Motor neuron (in vitro differentiated cells): ENCODE measurements at regions not wholly inside any gene's neighbourhood (a gene's known extent, or its start where the extent isn't known, plus 50 kb on each side); places are given as distances from the start of the nearest gene placed in this dataset.
A peak's percentile ranks its signal among the peaks of the same experiment; 100 is the strongest.

Experiments used
- ATAC-seq, 8 experiments: fragments of 200-7000 bp; cut with Tn5 transposase; replicated peaks in 6 of 8; 2 replicates each; pipeline ENCODE4 v1.8.0; 2021; ENCODE audit warnings: mild to moderate bottlenecking in 8 of 8, moderate library complexity in 8 of 8
- H3K27ac ChIP-seq, 2 donors: fragments of 250-450 bp; sonication (Bioruptor Pico); 2 replicates each; pipeline ENCODE4 v1.9.0; 2021; ENCODE audit warnings: antibody characterized with exemption in 2 of 2, mild to moderate bottlenecking in 2 of 2, moderate library complexity in 1 of 2
- H3K4me1 ChIP-seq, 2 donors: fragments of 250-450 bp; sonication (Bioruptor Pico); replicated peaks in 1 of 2; 2 replicates each; pipeline ENCODE4 v1.6.1; 2021; ENCODE audit warnings: antibody characterized with exemption in 2 of 2, mild to moderate bottlenecking in 2 of 2, moderate library complexity in 1 of 2
- H3K4me3 ChIP-seq, 5 donors: fragments of 250-450 bp; sonication (Bioruptor Pico); 2 replicates each; pipeline ENCODE4 v1.9.0; 2021; ENCODE audit warnings: antibody characterized with exemption in 5 of 5, mild to moderate bottlenecking in 5 of 5, moderate library complexity in 4 of 5
- WGBS, 10 experiments: fragments of 450-650 bp; shearing (Covaris generic); methylation state at CpG; one replicate each; pipeline ENCODE4 v1.0.0; 2022; 5-methylcytosine and 5-hydroxymethylcytosine counted together
- in situ Hi-C, 9 experiments: fragments of 400-800 bp; cut with MboI; loops; one replicate each; pipeline ENCODE4 v1.15.0; 2021; ENCODE audit warnings: low sequenced_read_pairs in 9 of 9, low pct_unique_long_range_greater_than_20kb in 2 of 9; ENCODE audit not compliant: unreplicated experiment in 9 of 9

DNA sequence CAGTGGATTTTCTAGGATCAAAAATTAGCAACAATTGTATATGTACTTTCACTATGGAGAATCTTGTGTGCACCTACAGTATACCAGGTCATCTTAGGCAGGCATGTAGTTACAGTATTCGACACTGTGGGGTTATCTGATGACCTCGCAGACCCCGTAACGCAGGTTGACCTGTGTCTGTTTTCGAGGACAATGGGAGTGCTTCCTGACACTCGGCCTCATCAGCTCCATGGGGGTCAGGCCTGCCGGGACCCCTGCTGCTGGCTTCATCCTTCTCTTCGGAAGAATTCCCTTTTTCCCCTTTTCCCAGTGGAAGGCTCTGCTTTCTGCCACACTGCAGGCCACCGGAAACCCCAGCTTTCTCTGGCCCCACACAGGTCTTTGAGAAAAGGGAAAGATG, 102.8 kb upstream of the TMEM18 start:
- ATAC-seq: no peak
- in situ Hi-C loops: no loop called here
- Histone ChIP-seq H3K27ac (no peak overlapping the region), H3K4me3 (no peak overlapping the region), H3K4me1 (peaks cover 5 to 12% of the 10 kb centered on the region in 2 donors)
- 35 to 96% (median 73%) methylated on average over 1 to 8 of the region's 9 CpGs; no CpG with 5 or more reads in 2 of the 10 experiments for WGBS, 10 experiments

DNA sequence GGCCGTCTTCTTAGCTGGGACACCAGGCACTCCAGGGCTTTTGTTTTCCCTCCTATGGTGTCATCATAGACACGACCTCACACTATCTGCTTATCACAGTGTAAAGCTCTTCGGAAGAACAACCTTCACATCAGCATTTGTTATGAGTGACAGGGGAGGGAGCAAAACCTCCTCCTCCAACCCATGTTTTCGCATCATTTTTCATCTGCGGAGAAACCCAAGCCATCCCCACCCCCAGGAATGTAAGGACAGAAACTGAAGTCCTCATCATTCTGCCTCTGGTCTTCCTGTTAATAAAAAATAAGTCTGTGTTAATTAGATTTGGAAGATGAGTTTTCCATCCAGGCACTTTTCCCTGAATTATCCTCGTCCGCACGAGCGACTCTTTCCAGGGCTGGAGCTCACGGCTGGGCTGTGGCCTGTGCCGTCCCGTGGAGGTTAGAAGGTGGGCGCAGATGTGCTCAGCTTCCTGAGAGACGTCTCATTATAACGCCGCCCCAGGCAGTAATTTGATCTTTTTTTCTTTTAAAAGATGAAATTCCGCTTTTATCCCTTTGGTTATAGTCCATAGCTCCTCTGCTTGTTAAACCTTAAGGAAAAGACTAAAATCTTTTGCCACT, 101.6 kb upstream of the TMEM18 start:
- Histone ChIP-seq H3K4me1 (peaks cover 5 to 17% of the 10 kb centered on the region in 2 donors), H3K27ac (peak overlapping the region in 1 of 2 donors; percentile 9), H3K4me3 (no peak overlapping the region)
- in situ Hi-C loops: no loop called here
- 33 to 89% (median 77%) methylated on average over 3 to 17 of the region's 17 CpGs; no CpG with 5 or more reads in 2 of the 10 experiments for WGBS, 10 experiments
- peak in 4 of 8 experiments; percentile 32 to 56 (median 42) for ATAC-seq

DNA sequence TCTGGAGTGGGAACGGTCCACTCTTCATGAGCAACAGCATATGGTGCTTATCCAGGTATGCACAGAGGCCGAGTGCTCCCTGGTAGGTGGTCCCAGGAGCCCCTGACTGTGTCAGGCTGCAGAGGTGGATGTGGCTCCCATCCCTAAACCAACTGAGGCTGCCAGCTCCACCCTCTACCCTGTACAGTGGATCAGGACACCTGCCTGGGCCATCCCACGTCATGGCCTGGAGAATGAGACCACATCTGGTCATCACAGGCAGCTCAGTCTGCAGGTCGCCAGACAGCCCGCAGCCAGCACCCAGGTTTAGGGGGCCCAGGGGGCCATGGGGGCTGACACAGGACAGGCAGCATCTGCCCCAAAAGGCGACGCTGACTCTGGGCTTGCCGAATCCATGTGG, 100.3 kb upstream of the TMEM18 start:
- 40% methylated on average over 1 of the region's 8 CpGs; no CpG with 5 or more reads in 9 of the 10 experiments for WGBS, 10 experiments
- no peak for ATAC-seq
- no peak overlapping the region for H3K4me3 ChIP-seq
- no peak overlapping the region for H3K27ac ChIP-seq
- H3K4me1 ChIP-seq: peaks cover 5 to 17% of the 10 kb centered on the region in 2 donors
- in situ Hi-C loops: no loop called here

DNA sequence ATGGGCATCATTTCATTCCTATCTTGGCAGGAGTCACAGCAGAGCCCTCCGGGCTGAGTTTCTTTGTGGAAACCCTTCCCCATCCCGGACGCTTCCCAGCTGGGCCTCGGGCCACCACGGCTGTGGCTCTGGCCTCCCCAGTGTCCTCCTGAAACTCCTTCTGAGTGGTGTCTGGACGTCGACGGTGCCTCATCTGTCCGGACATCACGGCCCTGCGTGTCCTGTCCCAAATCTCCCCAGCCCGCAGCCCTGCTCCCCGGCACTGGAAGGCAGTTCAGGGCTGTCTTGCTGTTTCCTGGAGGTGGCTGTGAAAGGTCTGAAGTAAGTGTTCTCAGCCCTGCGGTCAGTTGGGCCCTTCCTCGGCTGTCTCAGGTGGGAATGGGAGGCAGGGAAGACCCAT, 99.8 kb upstream of the TMEM18 start:
- WGBS, 10 experiments: 49 to 94% (median 92%) methylated on average over 1 to 7 of the region's 15 CpGs; no CpG with 5 or more reads in 5 of the 10 experiments
- no peak overlapping the region for H3K4me3 ChIP-seq
- no peak for ATAC-seq
- H3K4me1 ChIP-seq: peaks cover 5 to 17% of the 10 kb centered on the region in 2 donors
- no peak overlapping the region for H3K27ac ChIP-seq
- in situ Hi-C loops: no loop called here

DNA sequence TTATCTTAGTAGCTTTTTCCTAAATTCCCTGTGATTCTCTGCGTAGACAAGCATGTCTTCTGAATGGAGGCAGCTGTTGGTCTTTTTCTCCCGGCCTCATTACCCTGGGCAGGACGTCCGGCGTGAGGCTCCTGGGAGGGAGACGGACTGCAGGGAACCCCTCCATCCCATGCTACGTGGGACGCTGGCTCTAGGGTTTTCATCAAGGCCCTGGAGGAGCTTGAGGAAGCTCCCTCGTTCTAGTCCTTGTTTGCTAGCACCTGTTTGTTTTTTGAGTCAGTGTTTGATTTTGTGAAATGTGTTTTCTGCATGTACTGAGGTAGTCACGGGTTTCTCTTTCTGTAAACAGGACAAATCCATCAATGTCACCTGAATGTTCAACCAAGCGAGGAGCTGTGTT, 99.3 kb upstream of the TMEM18 start:
- no peak overlapping the region for H3K27ac ChIP-seq
- peaks cover 5 to 17% of the 10 kb centered on the region in 2 donors for H3K4me1 ChIP-seq
- no peak for ATAC-seq
- 0 to 76% (median 59%) methylated on average over 1 to 10 of the region's 11 CpGs; no CpG with 5 or more reads in 2 of the 10 experiments for WGBS, 10 experiments
- H3K4me3 ChIP-seq: no peak overlapping the region
- in situ Hi-C loops: no loop called here

DNA sequence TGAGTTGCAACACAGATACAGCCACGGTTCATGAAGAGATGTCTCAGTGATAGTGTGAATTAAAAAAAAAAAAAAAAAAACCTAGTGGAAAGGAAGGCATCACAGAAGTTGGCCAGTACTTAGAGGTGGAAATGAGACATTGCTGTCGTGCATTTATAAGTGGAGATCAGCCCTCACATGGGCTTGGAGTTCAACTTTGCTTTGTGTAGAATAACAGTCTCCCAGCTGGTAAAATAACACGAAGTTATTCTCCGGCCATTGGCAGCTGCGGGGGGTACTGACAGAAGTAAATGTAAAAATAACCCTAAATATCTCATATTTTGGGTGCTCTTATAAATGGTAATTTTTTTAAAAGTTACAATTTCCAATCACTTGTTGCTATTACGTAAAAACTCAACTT, 98.8 kb upstream of the TMEM18 start:
- H3K27ac ChIP-seq: no peak overlapping the region
- no peak overlapping the region for H3K4me3 ChIP-seq
- 0 to 87% (median 67%) methylated on average over 1 to 6 of the region's 6 CpGs; no CpG with 5 or more reads in 1 of the 10 experiments for WGBS, 10 experiments
- H3K4me1 ChIP-seq: peaks cover 5 to 17% of the 10 kb centered on the region in 2 donors
- no peak for ATAC-seq
- in situ Hi-C loops: no loop called here

DNA sequence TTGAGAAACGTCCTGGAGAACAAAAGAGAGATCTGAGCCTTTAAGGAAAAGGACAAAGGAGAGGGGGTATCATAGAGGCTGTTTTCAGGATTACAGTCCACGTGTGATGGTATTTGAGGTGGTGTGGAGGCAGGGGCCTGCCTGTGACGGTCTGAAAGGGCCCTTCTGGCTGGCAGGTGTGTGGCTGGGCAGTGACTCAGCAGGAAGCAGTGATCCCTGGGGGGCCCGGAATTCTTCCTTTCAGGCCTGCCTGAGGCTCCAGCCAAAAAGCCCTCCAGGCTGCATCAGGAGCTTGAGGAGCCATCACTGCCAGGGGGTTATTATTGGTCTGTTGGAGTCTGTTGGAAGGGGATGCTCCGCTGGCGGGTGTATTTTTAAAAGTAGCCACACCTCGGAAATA, 97.2 kb upstream of the TMEM18 start:
- peaks cover 5 to 15% of the 10 kb centered on the region in 2 donors for H3K4me1 ChIP-seq
- 0 to 82% (median 29%) methylated on average over 1 to 4 of the region's 7 CpGs; no CpG with 5 or more reads in 3 of the 10 experiments for WGBS, 10 experiments
- no peak for ATAC-seq

DNA sequence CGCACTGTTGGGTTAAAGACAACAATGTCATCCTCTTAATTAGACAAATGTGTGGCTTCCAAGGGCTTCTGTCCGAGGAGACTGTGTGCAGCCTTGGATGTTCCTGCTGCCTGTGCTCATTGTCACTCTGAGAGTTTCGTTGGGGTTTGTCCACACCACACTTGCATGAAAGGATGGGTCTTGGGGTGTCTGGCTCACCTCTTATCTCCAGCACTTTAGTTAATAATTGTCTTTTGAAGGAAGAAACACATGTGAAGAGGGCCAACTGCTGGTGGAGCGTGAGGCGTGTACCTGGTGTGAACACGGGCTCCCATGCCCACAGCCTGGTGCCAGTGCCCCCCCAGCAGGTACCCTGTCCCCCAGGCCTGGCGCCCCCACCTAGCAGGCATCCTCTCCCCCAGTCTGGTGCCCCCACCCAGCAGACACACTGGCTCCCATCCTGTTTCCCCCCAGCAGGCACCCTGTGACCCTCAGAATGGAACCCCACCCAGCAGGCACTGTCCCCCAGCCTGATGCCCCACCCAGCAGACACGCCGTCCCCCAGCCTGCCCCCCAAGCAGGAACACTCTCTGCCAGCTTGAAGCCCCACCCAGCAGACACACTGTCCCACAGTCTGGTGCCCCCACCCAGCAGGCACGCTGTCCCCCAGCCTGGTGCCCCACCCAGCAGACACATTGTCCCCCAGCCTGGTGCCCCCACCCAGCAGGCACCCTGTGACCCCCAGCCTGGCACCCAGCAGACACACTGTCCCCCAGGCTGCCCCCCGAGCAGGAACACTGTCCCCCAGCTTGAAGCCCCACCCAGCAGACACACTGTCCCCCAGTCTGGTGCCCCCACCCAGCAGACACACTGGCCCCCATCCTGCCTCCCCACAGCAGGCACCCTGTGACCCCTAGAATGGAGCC, 96.3 kb upstream of the TMEM18 start:
- no peak for ATAC-seq
- WGBS, 10 experiments: 0 to 100% (median 50%) methylated on average over 1 to 2 of the region's 11 CpGs; no CpG with 5 or more reads in 3 of the 10 experiments
- no peak overlapping the region for H3K4me3 ChIP-seq
- H3K4me1 ChIP-seq: peaks cover 1 to 6% of the 10 kb centered on the region in 2 donors
- in situ Hi-C loops: no loop called here
- no peak overlapping the region for H3K27ac ChIP-seq

More for the DNA sequence above, 97.2 kb upstream of the TMEM18 start:
- H3K4me3 ChIP-seq: no peak overlapping the region
- in situ Hi-C loops: no loop called here
- no peak overlapping the region for H3K27ac ChIP-seq

DNA sequence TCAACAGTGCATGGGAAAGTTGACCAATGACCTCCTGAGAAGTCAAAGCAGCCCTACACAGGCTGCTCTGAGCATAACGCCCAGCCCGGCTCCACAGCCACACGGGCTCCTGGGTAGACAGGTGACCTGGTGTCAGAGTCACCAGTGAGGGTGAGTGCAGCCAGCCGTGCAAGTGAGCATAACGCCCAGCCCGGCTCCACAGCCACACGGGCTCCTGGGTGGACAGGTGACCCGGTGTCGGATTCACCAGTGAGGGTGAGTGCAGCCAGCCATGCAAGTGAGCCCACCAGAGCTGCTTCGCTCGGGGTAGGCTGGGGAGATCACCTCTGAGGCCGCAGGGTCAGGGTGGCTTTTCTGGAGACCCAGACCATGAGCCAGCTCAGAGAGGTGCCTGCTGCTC, 94.3 kb upstream of the TMEM18 start:
- WGBS, 10 experiments: 92 to 100% methylated on average over 4 to 6 of the region's 12 CpGs; no CpG with 5 or more reads in 8 of the 10 experiments

DNA sequence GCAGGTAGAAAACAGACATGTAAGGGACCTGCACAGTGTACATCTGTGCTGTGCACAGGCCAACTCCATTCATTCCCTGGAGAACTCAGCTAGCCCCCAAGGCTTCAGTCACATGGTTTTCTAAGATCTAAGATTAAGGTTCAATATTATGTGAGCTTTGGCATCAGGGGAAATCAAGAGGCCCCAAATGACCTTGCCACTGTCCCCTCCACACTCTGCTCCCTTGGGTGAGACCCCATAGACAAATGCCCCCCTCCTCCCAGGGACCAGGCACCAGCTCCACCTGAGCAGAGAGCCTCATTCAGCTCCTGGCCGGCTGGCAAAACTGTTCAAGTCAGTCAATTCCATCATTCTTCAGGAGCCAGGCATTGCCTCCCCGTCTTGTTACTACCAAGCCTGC, 93.6 kb upstream of the TMEM18 start:
- H3K4me3 ChIP-seq: no peak overlapping the region
- peaks cover 0 to 5% of the 10 kb centered on the region in 2 donors for H3K4me1 ChIP-seq
- ATAC-seq: no peak
- H3K27ac ChIP-seq: no peak overlapping the region
- in situ Hi-C loops: no loop called here
- WGBS, 10 experiments: 100% methylated on average over 1 of the region's 2 CpGs; no CpG with 5 or more reads in 9 of the 10 experiments

More for the DNA sequence above, 94.3 kb upstream of the TMEM18 start:
- no peak overlapping the region for H3K27ac ChIP-seq
- no peak for ATAC-seq
- no peak overlapping the region for H3K4me3 ChIP-seq
- in situ Hi-C loops: no loop called here
- peaks cover 0 to 5% of the 10 kb centered on the region in 2 donors for H3K4me1 ChIP-seq

DNA sequence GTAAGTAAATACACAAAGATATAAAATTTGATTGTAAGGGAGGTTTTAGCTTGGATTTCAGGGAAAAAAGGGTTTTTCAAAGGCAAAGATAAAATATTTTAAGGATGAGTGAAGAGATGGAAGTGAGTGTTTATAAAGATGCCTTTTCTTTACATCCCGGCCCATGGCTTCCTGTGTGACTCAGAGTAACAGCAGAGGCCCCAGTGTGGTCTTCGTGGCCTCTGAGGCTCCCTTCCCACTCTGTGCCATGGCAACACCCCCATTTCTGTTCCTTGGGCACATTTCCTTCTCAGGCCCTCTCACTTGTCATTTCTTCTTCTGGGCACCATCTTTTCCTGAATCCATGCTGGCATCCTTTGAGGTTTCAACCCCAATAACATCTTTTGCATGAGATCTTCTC, 92.6 kb upstream of the TMEM18 start:
- no peak for ATAC-seq
- Histone ChIP-seq H3K27ac (no peak overlapping the region), H3K4me1 (peaks cover 0 to 4% of the 10 kb centered on the region in 2 donors), H3K4me3 (no peak overlapping the region)
- in situ Hi-C loops: no loop called here
- 0 to 100% (median 57%) methylated on average over 1 to 2 of the region's 2 CpGs; no CpG with 5 or more reads in 5 of the 10 experiments for WGBS, 10 experiments

DNA sequence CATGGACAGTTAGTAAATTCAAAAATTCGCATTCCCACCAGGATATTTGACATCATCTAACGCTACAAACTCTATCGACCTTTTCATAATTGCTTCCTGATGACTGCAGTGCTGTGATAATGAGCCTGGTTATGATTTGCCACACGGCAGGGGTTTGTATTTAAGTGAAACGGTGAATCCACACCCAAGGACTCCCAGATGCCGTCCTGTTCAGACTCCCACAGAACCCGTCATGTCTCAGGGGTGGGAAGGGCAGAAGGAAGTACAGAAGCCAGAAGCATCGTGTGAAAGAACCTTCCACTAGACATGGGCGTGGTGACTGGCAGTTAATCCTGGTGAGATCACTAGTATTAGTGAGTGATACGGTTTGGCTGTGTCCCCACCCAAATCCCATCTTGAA, 91.2 kb upstream of the TMEM18 start:
- in situ Hi-C loops: no loop called here
- Histone ChIP-seq H3K4me1 (no peaks in the 10 kb centered on the region), H3K4me3 (no peak overlapping the region), H3K27ac (no peak overlapping the region)
- 0 to 100% (median 84%) methylated on average over 1 to 8 of the region's 10 CpGs; no CpG with 5 or more reads in 1 of the 10 experiments for WGBS, 10 experiments
- peak in 3 of 8 experiments; percentile 45 to 91 (median 57) for ATAC-seq

DNA sequence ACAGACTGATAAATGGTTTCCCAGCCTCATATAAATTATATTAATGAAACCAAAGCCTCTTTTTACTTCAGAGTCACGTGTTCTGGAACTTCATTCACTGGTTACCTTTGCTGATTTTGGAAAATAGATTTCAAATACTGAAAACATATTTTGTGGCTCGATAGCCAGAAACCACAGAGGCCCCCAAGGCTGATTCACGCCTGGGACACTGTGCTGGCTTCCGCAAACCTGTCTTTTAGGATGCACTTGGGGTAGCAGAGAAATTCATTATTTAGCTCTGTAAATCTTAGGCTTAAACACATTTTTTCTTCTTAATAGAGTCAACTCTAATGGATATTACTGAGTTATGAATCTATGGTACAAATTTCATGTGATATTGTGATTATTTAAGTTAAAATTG, 90.7 kb upstream of the TMEM18 start:
- no peak overlapping the region for H3K27ac ChIP-seq
- ATAC-seq: no peak
- no peaks in the 10 kb centered on the region for H3K4me1 ChIP-seq
- 17 to 100% (median 87%) methylated on average over 1 to 4 of the region's 4 CpGs for WGBS, 10 experiments
- no peak overlapping the region for H3K4me3 ChIP-seq
- in situ Hi-C loops: no loop called here
